Kidney tubule cell (primary cell): ENCODE measurements at regions not wholly inside any gene's neighbourhood (a gene's known extent, or its start where the extent isn't known, plus 50 kb on each side); places are given as distances from the start of the nearest gene placed in this dataset.

Experiments
- DNase-seq: peaks from one replicate; pipeline ENCODE4 v3.0.0-alpha.2; 2018; ENCODE audit warnings: low spot score

- DNase-seq: no peak
Observed at GRCh38 chr16:73529303-73530012, 481.5 kb upstream of the ZFHX3 start.

GRCh38 chr16:73527187-73527586, 479.3 kb upstream of the ZFHX3 start:
- DNase-seq: peak; percentile 1

- DNase-seq: no peak
Observed at GRCh38 chr16:73526011-73526804, 478.3 kb upstream of the ZFHX3 start.

GRCh38 chr16:73523209-73523608, 475.3 kb upstream of the ZFHX3 start:
- DNase-seq: no peak

- DNase-seq: no peak
Observed at GRCh38 chr16:73521499-73521898, 473.6 kb upstream of the ZFHX3 start.

GRCh38 chr16:73515616-73516015, 467.7 kb upstream of the ZFHX3 start:
- no peak for DNase-seq

GRCh38 chr16:73510852-73511251, 462.9 kb upstream of the ZFHX3 start:
- no peak for DNase-seq

GRCh38 chr16:73506568-73507056, 458.7 kb upstream of the ZFHX3 start:
- no peak for DNase-seq

- DNase-seq: no peak
Observed at GRCh38 chr16:73505577-73505976, 457.6 kb upstream of the ZFHX3 start.

- DNase-seq: no peak
Observed at GRCh38 chr16:73504591-73505575, 457.0 kb upstream of the ZFHX3 start.

- DNase-seq: no peak
Observed at GRCh38 chr16:73503093-73503492, 455.2 kb upstream of the ZFHX3 start.

- no peak for DNase-seq
Observed at GRCh38 chr16:73499276-73499675, 451.3 kb upstream of the ZFHX3 start.

GRCh38 chr16:73485880-73486279, 438.0 kb upstream of the ZFHX3 start:
- no peak for DNase-seq

GRCh38 chr16:73483934-73484711, 436.2 kb upstream of the ZFHX3 start:
- no peak for DNase-seq

- DNase-seq: no peak
Observed at GRCh38 chr16:73483076-73483791, 435.3 kb upstream of the ZFHX3 start.

GRCh38 chr16:73482310-73482709, 434.4 kb upstream of the ZFHX3 start:
- DNase-seq: no peak

GRCh38 chr16:73480381-73480780, 432.5 kb upstream of the ZFHX3 start:
- no peak for DNase-seq

- no peak for DNase-seq
Observed at GRCh38 chr16:73473713-73474112, 425.8 kb upstream of the ZFHX3 start.

GRCh38 chr16:73464834-73465233, 416.9 kb upstream of the ZFHX3 start:
- DNase-seq: no peak

GRCh38 chr16:73459586-73459985, 411.7 kb upstream of the ZFHX3 start:
- DNase-seq: no peak

- no peak for DNase-seq
Observed at GRCh38 chr16:73457851-73458250, 409.9 kb upstream of the ZFHX3 start.
